OCI-M1 (cell line): ENCODE measurements at regions not wholly inside any gene's neighbourhood (a gene's known extent, or its start where the extent isn't known, plus 50 kb on each side); places are given as distances from the start of the nearest gene placed in this dataset.

ENCODE experiments used
- DNase-seq: peaks from one replicate; lab custom pipeline; 2025; lab: John Stamatoyannopoulos, UW

DNA sequence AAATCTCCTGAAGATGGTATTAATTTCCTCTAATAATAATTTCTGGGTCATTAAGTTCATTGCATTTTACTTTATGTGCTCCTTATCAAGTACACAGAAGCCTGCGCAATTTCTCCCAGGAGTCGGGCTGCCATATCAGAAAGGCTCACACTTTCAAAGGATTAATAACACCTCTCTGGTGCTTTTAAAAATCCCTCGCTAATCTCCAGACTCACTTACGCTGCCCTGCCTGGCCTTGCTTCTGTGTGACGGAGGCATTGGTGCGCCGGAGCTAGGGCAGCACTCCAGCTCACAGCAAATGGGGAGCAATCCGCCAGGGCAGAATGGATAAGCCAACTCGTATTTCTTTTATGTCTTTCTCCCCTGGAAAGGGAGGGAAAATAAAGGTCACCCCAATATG is 300.8 kb downstream of the EFNB2 start:
- DNase-seq, result no peak

DNA sequence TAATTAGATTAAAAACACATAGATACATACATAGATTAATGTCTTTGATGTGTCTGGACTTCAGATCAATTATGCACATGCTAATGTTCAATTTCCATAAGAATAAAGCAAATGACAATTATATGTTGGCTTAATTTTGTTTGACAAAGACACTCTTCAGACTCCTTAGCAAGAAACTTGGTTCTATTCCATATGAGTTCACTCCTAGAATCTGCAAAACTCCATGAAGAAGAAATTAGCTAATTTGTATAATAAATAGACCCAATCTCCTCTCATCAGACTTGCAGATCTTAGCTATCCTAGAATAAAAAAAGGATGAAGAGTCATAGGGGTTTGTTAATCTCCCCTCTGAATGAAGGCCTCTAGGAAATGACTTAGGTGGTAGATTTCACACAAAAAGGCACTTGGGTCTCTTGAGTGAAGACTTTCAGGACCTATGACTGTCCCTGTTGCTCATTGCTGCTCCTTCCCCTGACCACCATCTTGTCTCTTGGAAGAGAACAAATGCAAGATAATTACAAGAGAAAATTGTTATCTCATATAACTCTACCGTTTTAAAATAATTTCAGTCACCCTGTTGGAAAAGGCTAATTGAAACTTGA is 302.2 kb downstream of the EFNB2 start:
- DNase-seq, result no peak

DNA sequence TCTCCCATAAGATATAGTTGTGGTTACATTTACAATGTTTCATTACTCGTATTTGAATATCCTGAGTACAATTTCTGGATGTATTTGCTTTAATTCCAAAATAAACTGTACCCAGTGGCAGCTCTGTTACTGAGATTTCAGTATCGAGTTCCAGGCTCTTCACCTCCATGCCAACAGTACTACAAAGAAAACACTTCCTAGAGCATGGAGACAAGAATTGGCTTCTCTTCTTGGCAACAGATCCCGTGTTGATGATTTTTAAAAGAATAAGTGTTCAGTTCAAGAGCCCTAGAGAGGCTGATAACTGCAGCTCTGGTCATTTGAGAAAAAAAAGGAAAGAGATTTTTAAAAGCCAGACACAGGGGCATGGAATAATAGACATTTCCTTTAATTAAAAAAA is 302.8 kb downstream of the EFNB2 start:
- DNase-seq, result no peak

DNA sequence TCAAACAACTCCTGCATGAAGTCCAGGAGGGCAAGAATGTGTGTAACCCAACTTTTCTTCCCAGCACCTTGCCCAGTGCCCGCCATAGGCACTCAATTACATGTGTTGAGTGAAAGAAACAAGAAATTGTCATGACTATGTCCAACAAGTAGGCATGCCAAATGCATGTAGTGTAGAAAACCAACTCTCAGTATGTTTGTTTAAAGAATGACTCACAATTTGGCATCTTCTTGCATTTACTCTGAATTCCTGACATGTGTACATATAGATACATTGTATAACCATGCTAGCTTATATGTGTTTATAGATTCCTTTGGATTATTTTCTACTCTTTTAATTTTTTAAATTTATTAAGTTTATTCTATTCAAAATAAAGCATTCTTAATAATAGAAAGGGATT is 305.0 kb downstream of the EFNB2 start:
- DNase-seq, result no peak

DNA sequence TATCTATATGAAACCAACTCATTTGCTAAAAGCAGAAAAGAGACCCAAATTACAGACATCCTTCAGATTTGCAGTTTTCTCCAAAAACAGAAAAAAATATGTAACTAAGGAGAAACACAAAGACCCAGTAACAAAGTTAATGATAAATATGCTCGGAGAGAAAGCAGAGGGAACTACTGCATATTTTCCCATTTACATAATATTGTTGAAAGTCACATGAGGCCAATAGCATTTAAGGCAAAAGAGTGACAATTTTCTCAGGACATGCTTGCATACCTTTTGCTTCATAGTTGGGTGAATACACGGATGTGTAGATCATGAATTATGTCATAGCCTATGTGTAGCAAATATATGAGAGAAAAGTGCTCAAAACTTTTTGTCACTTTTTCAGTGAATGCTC is 310.3 kb downstream of the EFNB2 start:
- no peak for DNase-seq

DNA sequence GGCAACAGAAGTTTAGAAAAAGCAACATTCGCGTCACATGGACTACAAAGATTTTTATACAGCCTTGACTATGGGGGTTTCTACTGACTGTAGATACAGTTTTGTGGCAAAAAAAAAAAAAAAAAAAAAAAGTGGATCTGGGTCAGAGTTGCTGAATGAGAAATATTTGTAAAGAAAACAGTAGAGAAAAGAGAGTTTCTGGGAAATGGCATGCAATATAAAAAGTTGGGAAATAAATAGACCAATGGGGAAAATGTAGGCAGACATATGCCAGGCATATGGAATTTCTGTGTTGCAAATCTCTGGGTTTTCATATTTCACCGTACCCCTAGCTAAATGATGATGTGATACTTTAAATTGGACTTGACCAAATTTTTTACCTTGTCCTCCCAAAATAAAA is 315.3 kb downstream of the EFNB2 start:
- no peak for DNase-seq

DNA sequence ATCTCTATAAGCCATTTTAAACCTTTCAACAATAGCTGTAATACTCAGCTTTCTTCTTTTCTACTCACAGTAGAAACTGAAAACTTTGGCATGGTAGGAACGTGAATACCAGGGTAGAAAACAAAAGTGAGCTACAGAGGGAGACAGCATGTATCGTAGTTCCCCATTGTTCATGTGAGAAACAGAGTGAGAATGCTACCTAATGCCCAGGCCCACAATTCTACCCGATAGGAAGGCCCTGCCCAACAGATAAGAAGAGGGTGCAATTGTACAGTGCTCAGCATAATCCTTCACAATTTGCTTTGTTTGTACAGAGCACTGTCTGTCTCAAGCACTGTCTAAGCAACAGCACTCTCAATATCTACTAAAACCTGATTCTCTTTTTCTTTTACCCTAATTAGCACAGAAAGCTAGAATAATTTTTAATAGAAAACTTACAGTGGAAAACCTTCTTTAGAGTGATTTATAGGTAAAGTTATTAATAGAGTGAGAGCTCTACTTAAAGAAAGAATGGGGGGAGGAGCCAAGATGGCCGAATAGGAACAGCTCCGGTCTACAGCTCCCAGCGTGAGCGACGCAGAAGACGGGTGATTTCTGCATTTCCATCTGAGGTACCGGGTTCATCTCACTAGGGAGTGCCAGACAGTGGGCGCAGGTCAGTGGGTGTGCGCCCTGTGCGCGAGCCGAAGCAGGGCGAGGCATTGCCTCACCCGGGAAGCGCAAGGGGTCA is 322.3 kb downstream of the EFNB2 start:
- DNase-seq, result peak; percentile 14

DNA sequence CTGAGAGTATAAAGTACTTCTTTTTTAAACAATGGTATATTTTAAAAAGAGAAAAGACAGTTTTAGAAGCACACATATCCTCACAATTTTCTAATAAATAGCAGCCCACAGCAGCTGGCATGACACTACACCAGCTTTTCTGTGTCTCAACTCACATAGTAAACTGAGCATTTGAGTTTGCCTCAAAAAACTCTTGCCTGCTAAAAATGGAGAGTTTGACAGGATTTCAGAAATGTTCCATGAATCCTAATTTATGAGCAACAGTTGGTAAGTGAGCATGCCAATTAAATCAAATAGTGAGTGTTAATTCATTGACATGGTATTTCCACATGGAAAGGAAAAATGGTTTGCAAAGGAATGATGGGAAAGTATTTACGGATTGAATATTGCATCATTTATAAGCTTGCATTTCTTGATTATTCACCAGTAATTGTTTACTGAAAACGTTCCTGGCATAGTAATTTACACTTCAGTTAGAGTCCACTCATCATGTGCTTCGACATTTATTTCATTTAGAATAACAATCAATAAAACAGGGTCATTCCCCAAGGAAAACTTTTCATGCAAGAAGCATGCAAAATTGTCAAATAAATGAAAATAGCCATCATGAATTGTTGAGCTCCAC is 323.0 kb downstream of the EFNB2 start:
- no peak for DNase-seq

DNA sequence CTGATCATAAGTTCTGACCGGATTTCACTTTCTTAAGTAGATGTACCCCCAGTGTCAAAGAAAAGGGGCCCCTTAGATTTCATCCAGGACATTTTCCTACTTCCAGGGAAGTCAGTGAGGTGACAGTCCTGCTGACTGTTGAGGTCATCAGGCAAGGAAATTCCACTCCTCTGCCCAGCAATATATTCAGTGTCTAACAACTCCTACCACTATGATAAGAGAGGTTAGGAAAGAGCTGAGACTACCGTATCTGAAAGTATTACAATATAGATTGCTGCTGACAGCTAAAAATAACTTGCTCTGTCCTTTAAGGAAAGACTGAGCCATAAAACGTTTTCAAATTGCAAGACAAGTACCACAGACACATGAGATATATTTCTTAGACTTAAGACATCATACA is 325.1 kb downstream of the EFNB2 start:
- peak; percentile 12 for DNase-seq

DNA sequence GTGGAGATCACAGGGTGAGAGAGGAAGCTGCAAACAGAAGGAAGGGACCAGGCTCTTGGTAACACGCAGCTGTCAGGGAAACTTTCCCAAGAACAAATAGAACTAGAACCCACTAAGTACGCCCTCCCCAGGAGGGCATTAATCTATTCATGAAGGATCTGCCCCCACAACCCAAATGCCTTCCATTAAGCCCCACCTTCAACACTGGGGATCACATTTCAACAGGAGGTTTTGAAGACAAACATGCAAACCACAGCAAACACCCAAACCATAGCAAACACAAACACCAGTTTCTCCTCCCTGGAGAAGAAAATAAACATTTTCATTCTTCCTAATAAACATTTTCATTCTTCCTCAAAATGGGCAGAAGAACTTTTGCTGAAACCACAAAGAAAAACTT is 329.6 kb downstream of the EFNB2 start:
- no peak for DNase-seq

DNA sequence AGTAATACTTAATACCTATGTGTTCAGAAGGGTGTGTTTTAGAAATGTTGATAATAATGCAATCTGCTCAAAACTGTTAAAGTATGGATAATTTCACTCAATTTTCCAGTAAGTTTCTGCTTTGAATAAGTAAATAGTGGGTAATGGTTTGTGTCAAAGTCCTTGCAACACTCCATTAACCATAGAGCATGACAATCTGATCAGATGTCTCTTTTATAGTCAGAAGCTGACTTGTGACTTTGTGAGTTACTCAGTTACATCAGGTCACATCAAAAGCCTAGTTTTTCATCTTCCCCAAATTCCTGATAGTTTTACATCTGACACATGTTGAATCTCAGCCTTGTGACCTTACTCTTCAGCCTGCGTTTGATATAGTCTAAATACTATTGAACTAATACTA is 338.0 kb downstream of the EFNB2 start:
- no peak for DNase-seq

DNA sequence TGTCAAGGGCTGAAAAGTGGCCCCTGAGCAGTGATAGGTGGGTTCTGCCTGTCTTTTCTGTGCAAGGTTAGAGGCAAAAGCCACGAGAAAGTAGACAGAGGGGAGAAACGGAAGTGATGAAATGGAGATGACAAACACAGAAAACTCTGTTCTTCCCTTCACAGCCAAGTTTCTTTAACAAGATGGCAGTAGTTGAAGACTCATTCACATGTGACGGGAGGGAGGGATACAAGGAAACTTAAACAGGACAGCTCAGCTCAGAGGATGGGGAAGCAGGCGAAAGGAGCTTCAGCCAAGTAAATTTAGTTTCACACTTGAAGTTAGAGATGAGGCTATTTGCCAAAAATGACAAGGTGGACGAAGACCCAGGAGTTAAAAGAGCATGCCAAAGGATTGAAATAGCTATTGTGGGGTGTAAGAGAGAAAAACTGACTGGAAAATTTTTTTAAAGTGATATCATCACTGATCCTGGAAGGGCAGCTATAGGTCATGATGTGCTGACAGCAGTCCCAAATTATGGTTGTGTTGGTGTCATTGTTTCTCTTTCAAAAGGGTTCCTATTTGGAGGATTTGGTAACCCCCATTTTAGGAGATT is 347.9 kb downstream of the EFNB2 start:
- peak; percentile 26 for DNase-seq

DNA sequence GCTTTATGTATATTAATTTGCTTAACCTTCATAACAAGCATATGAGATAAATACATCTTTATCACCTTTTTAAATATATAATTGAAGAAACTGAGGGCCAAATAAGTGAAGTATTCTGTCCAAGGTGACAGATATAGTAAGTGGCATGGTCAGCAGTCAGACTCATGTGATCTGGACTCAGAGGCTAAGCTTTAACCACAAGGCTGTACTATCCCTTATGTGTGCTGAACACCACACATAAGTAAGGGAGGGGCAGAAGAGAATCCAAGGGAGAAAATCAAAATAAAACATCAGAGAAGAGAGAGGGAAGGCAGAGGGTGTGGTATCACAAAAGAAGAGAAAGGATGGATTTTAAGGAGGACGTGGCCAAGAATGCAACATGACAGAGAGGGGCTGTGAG is 348.4 kb downstream of the EFNB2 start:
- DNase-seq, result no peak

DNA sequence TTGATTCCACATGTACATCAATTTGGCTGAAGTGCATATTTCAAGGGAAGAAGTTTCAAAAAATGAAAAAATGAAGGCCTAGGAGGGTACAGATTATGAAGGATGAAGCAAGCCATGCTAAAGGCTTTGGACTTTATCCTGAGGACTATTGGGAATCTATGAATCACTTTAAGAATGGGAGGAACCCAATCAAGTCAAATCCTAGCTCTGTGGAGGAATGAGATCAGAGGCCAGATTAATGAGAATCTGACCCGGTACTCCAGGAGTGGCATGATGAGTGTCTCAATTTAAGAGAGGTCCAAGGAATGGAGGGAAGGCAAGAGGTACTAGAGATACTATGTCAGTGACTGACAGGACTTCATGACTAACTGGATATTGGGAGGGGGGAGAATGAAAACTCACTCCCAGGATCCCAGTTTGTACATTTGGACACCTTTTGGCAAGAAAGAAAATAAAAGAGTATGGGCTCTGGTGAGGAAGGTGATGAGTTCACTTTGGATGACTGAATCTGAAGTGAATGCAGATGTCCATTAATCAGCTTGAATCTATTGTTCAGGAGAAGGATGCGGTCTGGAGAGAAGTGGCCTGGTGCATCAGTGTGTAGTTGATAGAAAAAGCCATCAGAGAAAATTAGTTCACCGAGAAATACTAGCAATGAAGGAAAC is 349.0 kb downstream of the EFNB2 start:
- no peak for DNase-seq

DNA sequence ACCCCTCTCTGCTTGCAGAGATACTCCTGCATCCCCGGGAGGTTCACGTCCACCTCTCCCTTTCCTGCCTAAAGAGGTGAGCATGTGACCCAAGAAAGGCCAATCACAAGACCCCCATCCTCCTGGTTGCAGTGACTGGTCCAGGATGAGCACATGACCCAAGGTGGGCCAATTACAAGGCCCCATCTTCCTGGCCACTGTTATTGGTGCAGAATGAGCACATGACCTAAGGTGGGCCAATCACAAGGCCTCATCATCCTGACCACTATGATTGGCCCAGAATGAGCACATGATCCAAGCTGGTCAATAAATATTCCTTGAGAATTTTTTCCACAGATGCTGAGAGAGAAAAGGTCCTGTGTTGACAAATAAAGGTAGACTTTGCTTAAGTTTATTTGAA is 350.7 kb downstream of the EFNB2 start:
- no peak for DNase-seq

DNA sequence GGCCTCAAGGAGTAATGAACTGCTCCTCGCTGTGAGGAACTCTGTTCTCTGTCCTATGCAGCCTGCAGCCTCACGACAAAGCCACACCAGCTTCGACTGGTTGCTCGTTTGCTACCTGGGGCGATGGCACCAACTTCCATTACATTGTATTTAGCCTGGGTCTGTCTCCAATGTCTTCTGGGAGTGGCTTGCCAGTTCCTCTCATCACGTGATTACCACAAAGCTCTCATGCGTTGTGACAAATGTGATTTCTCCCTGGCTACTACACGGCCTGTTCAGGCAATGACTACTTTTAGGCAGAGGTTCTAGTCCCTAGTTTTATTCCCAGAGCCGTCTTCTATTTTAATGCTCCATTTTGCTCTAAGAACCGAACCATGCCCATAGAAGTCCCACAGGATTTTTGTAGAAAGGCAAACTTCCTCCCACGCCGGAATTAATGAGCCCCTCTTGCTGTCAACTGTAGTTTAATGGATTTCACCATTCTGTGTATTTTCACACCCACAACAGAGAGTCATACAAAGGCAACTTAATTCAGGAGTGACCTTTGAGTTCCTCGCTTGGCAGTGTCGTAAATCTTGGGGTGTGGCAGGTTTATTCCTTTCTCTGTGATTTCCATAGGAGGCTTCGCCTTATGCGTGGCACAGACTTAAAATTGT is 351.9 kb downstream of the EFNB2 start:
- DNase-seq, result no peak

DNA sequence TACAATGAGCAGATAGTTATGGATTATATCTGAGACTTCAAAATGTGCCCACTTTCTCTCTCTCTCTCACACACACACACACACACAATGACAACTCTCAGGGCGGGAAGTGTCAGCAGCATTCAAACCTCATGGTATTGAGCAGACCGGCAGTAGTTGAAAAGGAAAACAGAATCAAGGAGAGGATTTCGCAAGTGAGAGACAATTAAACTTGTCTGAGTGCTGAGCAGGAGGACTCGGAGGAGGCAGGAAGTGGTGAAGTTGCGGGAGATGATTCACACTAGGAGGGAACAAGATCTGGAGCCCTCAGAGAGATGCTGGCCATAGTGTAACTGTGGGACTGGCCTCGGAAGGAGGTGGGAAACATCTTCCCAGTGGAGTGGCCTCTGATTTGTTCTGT is 353.1 kb downstream of the EFNB2 start:
- DNase-seq, result peak; percentile 74

DNA sequence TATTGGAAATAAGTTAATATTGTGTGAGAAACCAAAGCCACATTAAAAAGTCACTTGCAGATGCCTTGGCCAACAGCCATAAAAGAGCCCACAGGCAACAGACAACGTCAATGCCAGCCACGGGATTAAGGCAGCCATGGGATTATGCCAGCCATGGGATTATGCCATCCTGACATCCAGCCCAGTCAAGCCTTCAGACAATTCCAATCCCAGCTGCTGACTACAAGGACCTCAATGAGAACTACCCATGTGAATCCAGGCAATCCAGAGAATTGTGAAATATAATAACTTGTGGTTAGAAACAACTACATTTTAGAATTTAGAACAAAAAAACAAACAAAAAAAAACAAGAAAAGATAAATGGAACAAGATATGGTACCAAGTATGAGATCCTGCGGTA is 356.6 kb downstream of the EFNB2 start:
- DNase-seq, result no peak

DNA sequence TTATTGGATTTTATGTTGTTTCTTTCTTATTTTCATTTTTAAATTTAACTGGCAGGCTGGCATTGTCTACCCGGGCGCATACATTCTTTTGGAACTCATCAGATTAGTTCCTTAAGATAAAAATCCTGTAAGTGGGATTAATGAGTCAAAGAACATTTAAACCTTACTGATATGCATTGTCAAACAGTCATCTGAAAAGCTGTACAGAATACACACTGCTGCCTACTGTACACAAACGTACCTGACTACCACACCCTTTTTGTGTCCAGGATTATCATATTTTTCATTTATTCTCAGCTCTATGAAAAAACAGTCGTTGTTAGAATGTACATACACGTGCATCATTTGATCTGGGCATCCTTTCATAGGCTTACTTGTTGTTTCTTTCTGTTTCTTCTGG is 358.3 kb downstream of the EFNB2 start:
- no peak for DNase-seq

DNA sequence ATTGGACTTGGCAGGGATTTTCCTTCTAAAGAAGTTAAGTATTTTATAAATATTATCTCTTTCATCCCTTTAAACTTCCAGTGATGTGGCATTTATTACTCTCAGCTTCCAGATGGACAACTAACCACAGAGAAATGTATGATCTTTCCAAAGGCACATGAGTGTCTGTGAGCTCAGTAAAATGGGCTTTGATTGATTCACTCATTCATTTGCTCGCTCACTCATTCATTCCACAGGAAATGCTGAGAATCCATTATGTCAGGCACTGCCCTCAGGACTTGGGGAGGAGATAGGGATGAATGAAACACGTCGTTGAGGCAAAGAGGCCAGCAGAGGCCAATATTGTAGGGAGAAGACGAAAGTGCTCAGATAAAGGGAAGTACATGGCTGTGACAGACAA is 359.3 kb downstream of the EFNB2 start:
- DNase-seq, result peak; percentile 17

DNA sequence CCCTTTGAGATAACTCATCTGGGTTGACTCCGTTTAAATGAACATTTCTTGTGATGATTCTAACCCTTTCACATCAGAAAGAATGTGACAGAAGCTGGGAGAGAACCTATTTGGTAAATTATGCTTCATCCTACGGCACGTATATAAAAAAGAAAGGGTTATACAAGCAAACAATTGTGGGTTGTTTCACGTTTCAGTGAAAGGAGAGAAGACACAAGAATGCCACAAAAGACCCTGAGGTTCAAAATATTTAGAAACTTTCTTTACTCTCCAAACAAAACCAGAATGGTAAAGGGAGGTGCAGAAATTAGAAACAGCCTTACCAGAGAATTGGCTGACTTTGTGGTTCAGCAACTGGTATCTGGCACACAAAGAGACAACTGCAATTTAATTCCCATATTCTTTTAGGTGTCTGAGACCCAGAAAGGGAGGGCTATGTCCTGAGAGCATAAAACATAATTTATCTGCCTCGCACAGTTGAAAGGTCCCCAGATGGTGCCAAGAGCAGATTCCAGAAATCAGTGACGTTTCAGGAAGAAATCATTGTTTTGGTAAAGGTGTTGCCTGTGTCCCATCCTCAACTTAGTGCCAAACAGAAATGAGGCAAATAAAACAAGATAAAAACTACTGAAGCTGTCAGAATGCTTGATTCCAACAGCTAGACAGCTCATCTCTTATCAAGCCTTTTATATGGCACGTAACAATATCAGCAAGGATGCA is 361.4 kb downstream of the EFNB2 start:
- no peak for DNase-seq

DNA sequence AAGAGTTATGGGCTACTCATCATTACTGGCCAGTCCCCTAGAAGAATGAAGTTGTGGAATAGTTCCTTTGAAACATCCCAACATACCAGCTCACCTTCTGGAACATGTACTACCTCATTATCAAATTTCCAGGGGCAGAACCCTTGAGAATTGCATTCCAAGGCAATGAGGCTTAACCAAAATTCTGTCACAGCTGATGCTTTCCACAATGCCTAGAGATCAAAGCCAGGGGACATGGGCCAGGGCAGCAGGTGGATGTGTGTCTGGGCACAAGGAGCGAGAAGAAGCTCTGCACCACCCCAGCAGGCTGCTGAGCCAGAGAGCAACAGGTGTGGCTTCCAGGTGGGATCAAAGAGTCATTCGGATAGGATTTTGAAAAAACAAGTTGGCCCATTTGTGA is 362.1 kb downstream of the EFNB2 start:
- no peak for DNase-seq
